A673 (cell line): ENCODE measurements at regions not wholly inside any gene's neighbourhood (a gene's known extent, or its start where the extent isn't known, plus 50 kb on each side); places are given as distances from the start of the nearest gene placed in this dataset.

ENCODE experiments used
- BruUV-seq: library from RNA; stranded (reverse); fragments of 400-500 nt; replicated peaks from 2 replicates; lab custom pipeline; 2021; lab: Mats Ljungman, UMichigan
- CTCF ChIA-PET: fragments of 300-600 bp; sonication (Branson Sonifier 250); formaldehyde crosslinking; loops from one replicate; lab custom pipeline; 2022; ENCODE audit warnings: antibody characterized with exemption; lab: Charles Lee
- POLR2A ChIA-PET: fragments of 300-600 bp; sonication (Branson Sonifier 250); formaldehyde crosslinking; loops from one replicate; lab custom pipeline; 2022; ENCODE audit warnings: antibody characterized with exemption; ENCODE audit not compliant: low non-redundant PET; lab: Charles Lee
- DNase-seq: peaks from one replicate; pipeline ENCODE4 v3.0.0-alpha.2; 2015; ENCODE audit warnings: low spot score
- H3K27ac ChIP-seq: fragments of 200-600 bp; sonication (generic); 2 replicates; pipeline ENCODE4 v1.5.1; 2016; ENCODE audit warnings: mixed run types, low read depth, mild to moderate bottlenecking, mixed read lengths, antibody characterized with exemption, low read length; ENCODE audit not compliant: poor library complexity, severe bottlenecking
- H3K27me3 ChIP-seq: fragments of 200-600 bp; sonication (generic); replicated peaks from 2 replicates; pipeline ENCODE4 v1.6.1; 2017; ENCODE audit warnings: mixed run types, low read depth, mild to moderate bottlenecking, mixed read lengths, antibody characterized with exemption, low read length; ENCODE audit not compliant: insufficient read depth, poor library complexity
- H3K36me3 ChIP-seq: fragments of 200-600 bp; sonication (generic); 2 replicates; pipeline ENCODE4 v1.6.1; 2016; ENCODE audit warnings: mixed run types, mild to moderate bottlenecking, mixed read lengths, antibody characterized with exemption, low read length; ENCODE audit not compliant: insufficient read depth, poor library complexity, severe bottlenecking
- H3K4me1 ChIP-seq: fragments of 200-600 bp; sonication (generic); 2 replicates; pipeline ENCODE4 v1.6.1; 2017; ENCODE audit warnings: mixed run types, mild to moderate bottlenecking, mixed read lengths, antibody characterized with exemption, low read length; ENCODE audit not compliant: insufficient read depth, poor library complexity, severe bottlenecking
- H3K4me3 ChIP-seq: fragments of 200-600 bp; sonication (generic); 2 replicates; pipeline ENCODE4 v1.5.1; 2016; ENCODE audit warnings: low read depth, mixed run types, mild to moderate bottlenecking, mixed read lengths, low read length; ENCODE audit not compliant: poor library complexity, severe bottlenecking
- H3K9me3 ChIP-seq: fragments of 200-600 bp; sonication (generic); 2 replicates; pipeline ENCODE4 v1.6.1; 2016; ENCODE audit warnings: mixed run types, low read depth, mild to moderate bottlenecking, mixed read lengths, antibody characterized with exemption, low read length; ENCODE audit not compliant: poor library complexity, severe bottlenecking
- EZH2 ChIP-seq: fragments of 200-600 bp; sonication (generic); IDR thresholded peaks from 2 replicates; pipeline ENCODE4 v1.6.1; 2017; ENCODE audit warnings: borderline replicate concordance, low read depth, mild to moderate bottlenecking, mixed read lengths, antibody characterized with exemption, low read length; ENCODE audit not compliant: poor library complexity, severe bottlenecking
- intact Hi-C: fragments of 100-400 bp; cut with micrococcal nuclease; formaldehyde crosslinking; loops from one replicate; pipeline ENCODE4 v1.10.0; 2022; ENCODE audit not compliant: unreplicated experiment
- TF ChIP-seq, protein P1 (sequence below): fragments of 300-800, 200-600 bp; sonication (generic); conservative IDR thresholded peaks from 2 replicates; pipeline ENCODE4 v1.5.1; 2017; ENCODE audit warnings: low read depth, mild to moderate bottlenecking, antibody characterized with exemption, low read length, moderate library complexity, mixed read lengths

DNA sequence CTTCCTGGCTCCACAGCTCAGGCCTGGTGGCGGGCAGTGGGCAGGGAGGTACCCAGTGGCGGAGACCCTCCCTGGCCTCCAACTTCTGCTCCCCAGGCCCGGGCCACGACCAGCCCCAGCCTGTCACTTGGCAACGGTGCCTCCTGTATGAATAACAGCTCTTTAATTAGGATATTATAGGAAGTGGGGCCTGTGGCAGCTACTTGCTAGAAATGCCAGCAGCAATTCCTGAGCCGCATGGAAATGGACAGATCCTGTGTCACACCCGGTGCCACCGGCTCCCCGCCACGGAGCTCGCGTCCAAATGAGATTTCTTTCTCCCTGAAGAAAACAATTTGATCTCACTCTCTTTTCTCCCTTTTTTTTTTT, 104.5 kb downstream of the CHST1 start:
- CTCF ChIA-PET: no interaction called here
- no peak overlapping the region for H3K4me3 ChIP-seq
- no peaks in the 10 kb centered on the region for H3K4me1 ChIP-seq
- POLR2A ChIA-PET: no interaction called here
- no TSS peak for BruUV-seq
- intact Hi-C loops: no loop called here
- H3K27me3 ChIP-seq: no peaks in the 10 kb centered on the region
- no peak overlapping the region for H3K27ac ChIP-seq
- no peaks in the 10 kb centered on the region for H3K9me3 ChIP-seq
- no peaks in the 10 kb centered on the region for H3K36me3 ChIP-seq
- no peak for DNase-seq
- no peak for TF ChIP-seq EZH2
- TF ChIP-seq, protein P1, sequence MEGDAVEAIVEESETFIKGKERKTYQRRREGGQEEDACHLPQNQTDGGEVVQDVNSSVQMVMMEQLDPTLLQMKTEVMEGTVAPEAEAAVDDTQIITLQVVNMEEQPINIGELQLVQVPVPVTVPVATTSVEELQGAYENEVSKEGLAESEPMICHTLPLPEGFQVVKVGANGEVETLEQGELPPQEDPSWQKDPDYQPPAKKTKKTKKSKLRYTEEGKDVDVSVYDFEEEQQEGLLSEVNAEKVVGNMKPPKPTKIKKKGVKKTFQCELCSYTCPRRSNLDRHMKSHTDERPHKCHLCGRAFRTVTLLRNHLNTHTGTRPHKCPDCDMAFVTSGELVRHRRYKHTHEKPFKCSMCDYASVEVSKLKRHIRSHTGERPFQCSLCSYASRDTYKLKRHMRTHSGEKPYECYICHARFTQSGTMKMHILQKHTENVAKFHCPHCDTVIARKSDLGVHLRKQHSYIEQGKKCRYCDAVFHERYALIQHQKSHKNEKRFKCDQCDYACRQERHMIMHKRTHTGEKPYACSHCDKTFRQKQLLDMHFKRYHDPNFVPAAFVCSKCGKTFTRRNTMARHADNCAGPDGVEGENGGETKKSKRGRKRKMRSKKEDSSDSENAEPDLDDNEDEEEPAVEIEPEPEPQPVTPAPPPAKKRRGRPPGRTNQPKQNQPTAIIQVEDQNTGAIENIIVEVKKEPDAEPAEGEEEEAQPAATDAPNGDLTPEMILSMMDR: no peak

- no peak for DNase-seq
- ChIA-PET CTCF (no interaction called here), POLR2A (no interaction called here)
- H3K27ac ChIP-seq: no peak overlapping the region
- intact Hi-C loops: no loop called here
- TF ChIP-seq, protein P1: no peak
- no peak for TF ChIP-seq EZH2
- no peak overlapping the region for H3K4me3 ChIP-seq
- no TSS peak for BruUV-seq
- H3K36me3 ChIP-seq: no peaks in the 10 kb centered on the region
- no peaks in the 10 kb centered on the region for H3K4me1 ChIP-seq
- H3K27me3 ChIP-seq: no peaks in the 10 kb centered on the region
- H3K9me3 ChIP-seq: no peaks in the 10 kb centered on the region
Observed at GRCh38 chr11:45560155-45560912, 105.1 kb downstream of the CHST1 start.

GRCh38 chr11:45556851-45557707, 108.3 kb downstream of the CHST1 start:
- Histone ChIP-seq H3K4me1 (no peaks in the 10 kb centered on the region), H3K9me3 (no peaks in the 10 kb centered on the region), H3K27me3 (no peaks in the 10 kb centered on the region), H3K4me3 (no peak overlapping the region), H3K36me3 (no peaks in the 10 kb centered on the region), H3K27ac (no peak overlapping the region)
- peak; percentile 41 for DNase-seq
- ChIA-PET CTCF (no interaction called here), POLR2A (no interaction called here)
- intact Hi-C loops: loop anchor here (2.0 kb wide), 1 partner anchor 20 kb away; no protein-coding TSS in a partner anchor
- TF ChIP-seq, protein P1: no peak
- no peak for TF ChIP-seq EZH2
- BruUV-seq: no TSS peak
